A673 (cell line): ENCODE measurements at regions not wholly inside any gene's neighbourhood (a gene's known extent, or its start where the extent isn't known, plus 50 kb on each side); places are given as distances from the start of the nearest gene placed in this dataset.

Experiments
- BruUV-seq: library from RNA; stranded (reverse); fragments of 400-500 nt; replicated peaks from 2 replicates; lab custom pipeline; 2021; lab: Mats Ljungman, UMichigan
- CTCF ChIA-PET: fragments of 300-600 bp; sonication (Branson Sonifier 250); formaldehyde crosslinking; loops from one replicate; lab custom pipeline; 2022; ENCODE audit warnings: antibody characterized with exemption; lab: Charles Lee
- POLR2A ChIA-PET: fragments of 300-600 bp; sonication (Branson Sonifier 250); formaldehyde crosslinking; loops from one replicate; lab custom pipeline; 2022; ENCODE audit warnings: antibody characterized with exemption; ENCODE audit not compliant: low non-redundant PET; lab: Charles Lee
- DNase-seq: peaks from one replicate; pipeline ENCODE4 v3.0.0-alpha.2; 2015; ENCODE audit warnings: low spot score
- H3K27ac ChIP-seq: fragments of 200-600 bp; sonication (generic); 2 replicates; pipeline ENCODE4 v1.5.1; 2016; ENCODE audit warnings: mixed run types, low read depth, mild to moderate bottlenecking, mixed read lengths, antibody characterized with exemption, low read length; ENCODE audit not compliant: poor library complexity, severe bottlenecking
- H3K27me3 ChIP-seq: fragments of 200-600 bp; sonication (generic); replicated peaks from 2 replicates; pipeline ENCODE4 v1.6.1; 2017; ENCODE audit warnings: mixed run types, low read depth, mild to moderate bottlenecking, mixed read lengths, antibody characterized with exemption, low read length; ENCODE audit not compliant: insufficient read depth, poor library complexity
- H3K36me3 ChIP-seq: fragments of 200-600 bp; sonication (generic); 2 replicates; pipeline ENCODE4 v1.6.1; 2016; ENCODE audit warnings: mixed run types, mild to moderate bottlenecking, mixed read lengths, antibody characterized with exemption, low read length; ENCODE audit not compliant: insufficient read depth, poor library complexity, severe bottlenecking
- H3K4me1 ChIP-seq: fragments of 200-600 bp; sonication (generic); 2 replicates; pipeline ENCODE4 v1.6.1; 2017; ENCODE audit warnings: mixed run types, mild to moderate bottlenecking, mixed read lengths, antibody characterized with exemption, low read length; ENCODE audit not compliant: insufficient read depth, poor library complexity, severe bottlenecking
- H3K4me3 ChIP-seq: fragments of 200-600 bp; sonication (generic); 2 replicates; pipeline ENCODE4 v1.5.1; 2016; ENCODE audit warnings: low read depth, mixed run types, mild to moderate bottlenecking, mixed read lengths, low read length; ENCODE audit not compliant: poor library complexity, severe bottlenecking
- H3K9me3 ChIP-seq: fragments of 200-600 bp; sonication (generic); 2 replicates; pipeline ENCODE4 v1.6.1; 2016; ENCODE audit warnings: mixed run types, low read depth, mild to moderate bottlenecking, mixed read lengths, antibody characterized with exemption, low read length; ENCODE audit not compliant: poor library complexity, severe bottlenecking
- CTCF ChIP-seq: fragments of 300-800, 200-600 bp; sonication (generic); conservative IDR thresholded peaks from 2 replicates; pipeline ENCODE4 v1.5.1; 2017; ENCODE audit warnings: low read depth, mild to moderate bottlenecking, antibody characterized with exemption, low read length, moderate library complexity, mixed read lengths
- EZH2 ChIP-seq: fragments of 200-600 bp; sonication (generic); IDR thresholded peaks from 2 replicates; pipeline ENCODE4 v1.6.1; 2017; ENCODE audit warnings: borderline replicate concordance, low read depth, mild to moderate bottlenecking, mixed read lengths, antibody characterized with exemption, low read length; ENCODE audit not compliant: poor library complexity, severe bottlenecking
- intact Hi-C: fragments of 100-400 bp; cut with micrococcal nuclease; formaldehyde crosslinking; loops from one replicate; pipeline ENCODE4 v1.10.0; 2022; ENCODE audit not compliant: unreplicated experiment

- CTCF ChIA-PET = no interaction called here
- Histone ChIP-seq H3K4me1 (peaks cover 31% of the 10 kb centered on the region), H3K9me3 (peaks cover 5% of the 10 kb centered on the region), H3K36me3 (no peaks in the 10 kb centered on the region), H3K27ac (no peak overlapping the region), H3K4me3 (no peak overlapping the region), H3K27me3 (no peaks in the 10 kb centered on the region)
- intact Hi-C loops = no loop called here
- no peak for DNase-seq
- TF ChIP-seq CTCF (no peak), EZH2 (no peak)
- no TSS peak for BruUV-seq
- POLR2A ChIA-PET = interaction anchor here (0.7 kb wide), 1 partner anchor 93 kb away, joined by 3 read pairs; no protein-coding TSS in a partner anchor
These were observed 81.7 kb upstream of the CCDC91 start for GRCh38 chr12:28108599-28108998.

GRCh38 chr12:28110329-28110728 is 79.9 kb upstream of the CCDC91 start:
- intact Hi-C loops = no loop called here
- ChIA-PET POLR2A (interaction anchor here (0.7 kb wide), 1 partner anchor 1602 kb away, joined by 3 read pairs; no protein-coding TSS in a partner anchor), CTCF (no interaction called here)
- Histone ChIP-seq H3K9me3 (peaks cover 5% of the 10 kb centered on the region), H3K36me3 (no peaks in the 10 kb centered on the region), H3K4me1 (peaks cover 20% of the 10 kb centered on the region), H3K27ac (no peak overlapping the region), H3K27me3 (no peaks in the 10 kb centered on the region), H3K4me3 (no peak overlapping the region)
- TF ChIP-seq EZH2 (no peak), CTCF (no peak)
- DNase-seq = no peak
- BruUV-seq = no TSS peak

- ChIA-PET POLR2A (no interaction called here), CTCF (no interaction called here)
- intact Hi-C loops = no loop called here
- no peak overlapping the region for H3K4me3 ChIP-seq
- TF ChIP-seq EZH2 (no peak), CTCF (no peak)
- H3K27me3 ChIP-seq = no peaks in the 10 kb centered on the region
- peaks cover 5% of the 10 kb centered on the region for H3K9me3 ChIP-seq
- BruUV-seq = no TSS peak
- DNase-seq = no peak
- no peaks in the 10 kb centered on the region for H3K36me3 ChIP-seq
- no peaks in the 10 kb centered on the region for H3K4me1 ChIP-seq
- H3K27ac ChIP-seq = no peak overlapping the region
These were observed 75.8 kb upstream of the CCDC91 start for GRCh38 chr12:28114488-28114887.
